ENCODE measurements at regions not wholly inside any gene's neighbourhood (a gene's known extent, or its start where the extent isn't known, plus 50 kb on each side); places are given as distances from the start of the nearest gene placed in this dataset.

DNA sequence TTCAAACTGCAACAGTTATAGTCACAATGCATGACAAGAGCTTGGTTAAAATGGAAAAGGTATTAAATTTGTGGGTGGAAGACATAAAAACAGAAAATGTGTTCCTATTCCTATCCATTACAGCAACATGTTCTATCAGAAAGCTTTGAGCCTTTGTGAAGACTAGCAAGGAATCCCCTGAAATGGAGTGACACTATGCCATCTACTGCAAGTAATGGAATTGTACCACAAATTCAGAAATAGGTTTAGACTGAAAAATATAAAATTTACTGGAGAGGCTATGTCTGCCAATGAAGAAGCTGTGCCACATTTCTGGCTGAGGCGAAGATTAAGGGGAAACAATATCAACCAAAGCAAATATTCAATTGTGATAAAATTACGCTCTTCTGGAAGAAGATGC is 247.9 kb downstream of the ADAM29 start:
- no peak for DNase-seq (ENCODE audit: low read depth)
- H3K4me3 ChIP-seq (ENCODE audit: low read length) = no peak overlapping the region
- TF ChIP-seq, protein P1, sequence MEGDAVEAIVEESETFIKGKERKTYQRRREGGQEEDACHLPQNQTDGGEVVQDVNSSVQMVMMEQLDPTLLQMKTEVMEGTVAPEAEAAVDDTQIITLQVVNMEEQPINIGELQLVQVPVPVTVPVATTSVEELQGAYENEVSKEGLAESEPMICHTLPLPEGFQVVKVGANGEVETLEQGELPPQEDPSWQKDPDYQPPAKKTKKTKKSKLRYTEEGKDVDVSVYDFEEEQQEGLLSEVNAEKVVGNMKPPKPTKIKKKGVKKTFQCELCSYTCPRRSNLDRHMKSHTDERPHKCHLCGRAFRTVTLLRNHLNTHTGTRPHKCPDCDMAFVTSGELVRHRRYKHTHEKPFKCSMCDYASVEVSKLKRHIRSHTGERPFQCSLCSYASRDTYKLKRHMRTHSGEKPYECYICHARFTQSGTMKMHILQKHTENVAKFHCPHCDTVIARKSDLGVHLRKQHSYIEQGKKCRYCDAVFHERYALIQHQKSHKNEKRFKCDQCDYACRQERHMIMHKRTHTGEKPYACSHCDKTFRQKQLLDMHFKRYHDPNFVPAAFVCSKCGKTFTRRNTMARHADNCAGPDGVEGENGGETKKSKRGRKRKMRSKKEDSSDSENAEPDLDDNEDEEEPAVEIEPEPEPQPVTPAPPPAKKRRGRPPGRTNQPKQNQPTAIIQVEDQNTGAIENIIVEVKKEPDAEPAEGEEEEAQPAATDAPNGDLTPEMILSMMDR (conservative IDR thresholded peaks at IDR 0.05; ENCODE audit: low read depth, low read length) = no peak

DNA sequence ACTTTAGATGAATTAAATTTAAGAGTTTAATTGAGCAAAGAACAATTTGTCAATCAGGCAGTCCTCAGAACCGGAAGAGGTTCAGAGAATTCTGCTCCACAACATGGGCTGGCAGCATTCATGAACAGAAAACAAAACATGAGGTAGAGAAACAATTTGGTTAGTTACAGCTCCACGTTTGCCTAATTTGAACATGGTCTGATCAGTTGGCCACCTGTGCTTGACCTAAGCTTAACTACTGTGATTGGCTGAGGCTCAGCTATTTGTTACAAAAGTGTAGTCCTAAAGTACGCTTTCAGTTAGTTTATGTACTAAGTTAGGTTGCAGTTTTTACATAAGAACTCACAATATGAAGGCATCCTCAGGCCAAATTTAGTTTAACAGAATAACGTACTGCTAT is 258.6 kb downstream of the ADAM29 start:
- H3K4me3 ChIP-seq (ENCODE audit: low read length) = no peak overlapping the region
- no peak for DNase-seq (ENCODE audit: low read depth)
- TF ChIP-seq, protein P1 (conservative IDR thresholded peaks at IDR 0.05; ENCODE audit: low read depth, low read length) = no peak

DNA sequence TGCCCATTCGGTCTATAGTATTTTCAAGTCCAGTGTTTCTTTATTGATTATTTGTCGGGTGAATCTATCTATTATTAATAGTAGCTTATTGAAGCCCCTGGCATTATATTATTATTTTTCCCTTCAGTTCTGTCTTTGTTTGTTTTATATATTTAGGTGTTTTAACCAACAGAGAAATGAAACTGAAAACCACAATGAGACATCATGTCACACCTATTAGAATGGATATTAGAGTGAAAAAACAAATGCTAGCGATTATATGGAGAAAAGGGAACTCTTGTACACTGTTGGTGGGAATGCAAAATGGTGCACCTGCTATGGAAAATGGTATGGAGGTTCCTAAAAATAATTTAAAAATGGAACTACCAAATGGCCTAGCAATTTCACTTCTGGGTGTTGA is 272.5 kb downstream of the ADAM29 start:
- TF ChIP-seq, protein P1 (conservative IDR thresholded peaks at IDR 0.05; ENCODE audit: low read depth, low read length) = no peak
- DNase-seq (ENCODE audit: low read depth) = no peak
- no peak overlapping the region for H3K4me3 ChIP-seq (ENCODE audit: low read length)

DNA sequence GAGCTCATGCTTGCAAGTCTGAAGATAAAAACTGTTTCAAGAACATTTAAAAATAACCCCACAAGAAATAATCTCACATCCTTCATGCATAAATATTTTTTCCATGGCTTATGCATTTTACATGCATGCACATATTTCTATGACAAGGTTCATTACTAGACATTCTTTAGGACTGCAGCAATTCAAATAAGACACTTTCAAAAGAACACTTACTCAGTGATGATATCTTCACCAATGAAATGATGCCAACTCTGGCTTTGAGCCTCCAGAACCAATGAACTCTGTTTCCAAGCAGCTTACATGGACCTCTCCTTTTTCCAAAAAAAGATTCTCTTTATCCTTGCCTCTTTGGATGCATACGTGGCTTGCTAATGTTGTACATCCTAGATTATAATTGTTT is 279.9 kb downstream of the ADAM29 start:
- DNase-seq (ENCODE audit: low read depth) = no peak
- TF ChIP-seq, protein P1 (conservative IDR thresholded peaks at IDR 0.05; ENCODE audit: low read depth, low read length) = no peak

DNA sequence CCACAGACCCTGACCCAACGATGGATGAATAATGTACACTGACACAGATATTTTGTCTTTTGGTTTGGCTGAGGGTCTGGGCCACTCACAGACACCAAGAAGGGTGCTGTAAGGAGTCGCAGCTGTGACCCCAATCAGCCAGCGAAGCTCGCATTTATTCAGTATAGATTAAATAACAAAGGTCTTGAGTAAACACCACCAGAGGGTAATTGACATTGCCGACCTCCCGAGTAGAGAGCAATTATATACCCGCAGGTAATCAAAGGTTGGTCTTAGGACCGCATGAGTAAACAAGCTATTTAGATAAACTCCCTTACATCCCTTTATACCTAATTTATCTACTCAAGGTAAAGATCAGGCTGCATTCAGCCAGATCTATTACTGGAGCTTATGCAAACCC is 297.1 kb downstream of the ADAM29 start:
- H3K4me3 ChIP-seq (ENCODE audit: low read length) = no peak overlapping the region
- TF ChIP-seq, protein P1 (conservative IDR thresholded peaks at IDR 0.05; ENCODE audit: low read depth, low read length) = no peak
- no peak for DNase-seq (ENCODE audit: low read depth)

More for the DNA sequence above, 279.9 kb downstream of the ADAM29 start:
- no peak overlapping the region for H3K4me3 ChIP-seq (ENCODE audit: low read length)

DNA sequence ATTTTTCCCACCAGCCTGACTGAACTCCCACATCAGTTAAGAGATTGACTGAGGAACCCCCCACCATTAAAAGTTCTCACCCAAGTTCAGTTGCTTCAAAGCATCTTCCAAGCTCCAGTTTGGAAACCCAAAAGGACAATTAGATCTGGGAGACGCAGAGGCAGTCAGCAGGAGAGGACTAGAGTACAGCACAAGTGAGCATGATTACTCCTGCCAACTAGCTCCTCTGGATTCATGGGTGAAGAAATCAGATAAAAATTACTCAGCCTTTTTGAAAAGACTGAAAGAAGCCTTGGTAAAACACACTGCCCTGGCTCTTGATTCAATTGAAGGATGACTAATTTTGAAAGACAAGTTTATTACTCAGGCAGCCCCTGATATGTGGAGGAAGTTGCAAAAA is 297.5 kb downstream of the ADAM29 start:
- TF ChIP-seq, protein P1 (conservative IDR thresholded peaks at IDR 0.05; ENCODE audit: low read depth, low read length) = no peak
- no peak for DNase-seq (ENCODE audit: low read depth)
- no peak overlapping the region for H3K4me3 ChIP-seq (ENCODE audit: low read length)

DNA sequence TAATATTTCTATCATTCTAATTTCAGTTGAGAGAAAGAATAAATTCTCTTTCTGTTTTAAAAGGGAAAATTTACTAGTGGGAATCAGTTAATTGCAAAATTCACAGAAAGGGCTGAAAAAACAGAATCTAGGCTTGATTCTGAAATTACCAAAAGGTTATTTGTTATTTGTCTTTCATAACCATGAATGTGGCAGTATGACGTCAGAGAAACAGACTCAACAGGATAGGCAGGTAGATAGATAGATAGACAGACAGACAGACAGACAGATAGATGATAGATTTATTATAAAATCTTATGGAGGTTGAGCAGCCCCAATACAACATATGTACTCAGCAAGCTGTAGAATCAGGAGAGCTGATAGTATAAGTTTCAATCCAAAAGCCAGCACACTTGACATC is 311.0 kb downstream of the ADAM29 start:
- TF ChIP-seq, protein P1 (conservative IDR thresholded peaks at IDR 0.05; ENCODE audit: low read depth, low read length) = no peak
- no peak for DNase-seq (ENCODE audit: low read depth)
- no peak overlapping the region for H3K4me3 ChIP-seq (ENCODE audit: low read length)

All from retinal pigment epithelial cell (primary cell).